Cardiac septum (tissue), 1 donor: ENCODE measurements at regions not wholly inside any gene's neighbourhood (a gene's known extent, or its start where the extent isn't known, plus 50 kb on each side); places are given as distances from the start of the nearest gene placed in this dataset.
"Not testable (repeated sequence)": the region's sequence is repeated elsewhere in the genome, so short reads cannot be mapped to it uniquely, and the experiment has no call there.

Experiments used
- DNase-seq: peaks from one replicate; pipeline ENCODE4 v3.0.0-alpha.2; 2020; ENCODE audit warnings: low spot score
- intact Hi-C: fragments of 100-400 bp; cut with DNase I; formaldehyde crosslinking; loops from one replicate; pipeline ENCODE4 v1.14.0; 2022
- donor health status: DM: no; HTN: no; CAD: no.

DNA sequence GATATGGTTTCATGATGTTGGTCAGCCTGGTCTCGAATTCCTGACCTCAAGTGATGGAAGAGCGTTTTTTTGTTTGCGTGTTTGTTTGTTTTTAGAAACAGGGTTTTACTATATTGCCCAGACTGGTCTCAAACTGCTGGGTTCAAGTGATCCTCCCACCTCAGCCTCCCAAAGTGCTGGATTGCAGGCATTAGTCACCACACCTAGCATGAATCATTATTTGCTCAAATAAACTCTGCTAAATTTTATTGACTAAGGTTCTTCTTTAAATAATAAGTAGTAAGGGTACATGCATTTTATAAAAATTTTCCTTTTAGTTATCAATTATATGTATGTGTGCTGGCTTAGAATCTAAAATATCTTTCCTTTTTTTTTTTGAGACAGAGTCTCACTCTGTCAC is 52.9 kb downstream of the ZBTB9 start:
- intact Hi-C loops: no loop called here
- no peak for DNase-seq

DNA sequence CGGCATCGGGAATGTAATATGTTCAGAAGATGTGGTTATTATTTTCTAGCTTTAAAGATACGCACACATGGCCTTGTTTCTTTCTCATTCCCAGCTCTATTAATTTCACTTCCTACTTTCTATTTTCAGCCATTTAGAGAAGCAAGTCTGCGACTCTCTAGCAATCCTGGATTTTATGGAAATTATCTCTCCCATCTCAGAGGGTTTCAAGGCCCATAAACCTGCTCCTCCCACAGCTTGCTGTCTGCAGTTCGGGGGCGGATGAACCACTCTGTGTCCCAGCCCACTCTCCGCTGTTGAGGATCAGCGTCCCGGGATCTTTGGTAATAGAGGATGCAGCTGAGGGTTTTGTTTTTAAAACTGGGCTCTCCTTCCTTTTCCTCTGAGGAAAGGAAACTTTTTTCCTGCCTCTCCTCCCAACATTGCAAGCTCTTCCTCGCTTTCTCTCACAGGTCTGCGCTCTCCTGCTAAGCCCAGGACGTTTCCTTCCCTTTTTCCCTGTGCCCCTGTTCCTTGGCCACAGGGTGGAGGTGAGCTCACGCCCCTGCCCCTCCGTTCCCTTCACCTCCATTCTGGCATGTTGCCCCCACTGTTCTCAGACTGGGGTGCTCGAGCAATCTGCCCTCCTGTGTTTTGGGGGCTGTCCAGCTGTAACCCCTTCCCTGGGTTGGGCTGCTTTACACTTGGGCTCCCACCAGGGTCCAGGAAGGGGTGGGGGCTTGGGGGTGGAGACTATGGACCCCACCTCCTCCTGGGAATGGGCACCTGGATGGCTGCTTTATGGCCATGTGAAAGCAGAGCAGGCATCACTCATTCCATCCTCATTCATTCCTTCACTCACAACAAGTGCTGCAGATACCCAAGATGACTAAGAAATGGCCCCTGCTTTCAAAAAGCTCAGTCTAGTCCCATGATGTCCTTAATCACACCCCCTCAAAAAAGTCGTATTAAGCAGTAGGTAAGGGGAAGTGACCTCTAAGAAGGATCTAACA is 54.9 kb downstream of the ZBTB9 start:
- intact Hi-C loops: no loop called here

DNA sequence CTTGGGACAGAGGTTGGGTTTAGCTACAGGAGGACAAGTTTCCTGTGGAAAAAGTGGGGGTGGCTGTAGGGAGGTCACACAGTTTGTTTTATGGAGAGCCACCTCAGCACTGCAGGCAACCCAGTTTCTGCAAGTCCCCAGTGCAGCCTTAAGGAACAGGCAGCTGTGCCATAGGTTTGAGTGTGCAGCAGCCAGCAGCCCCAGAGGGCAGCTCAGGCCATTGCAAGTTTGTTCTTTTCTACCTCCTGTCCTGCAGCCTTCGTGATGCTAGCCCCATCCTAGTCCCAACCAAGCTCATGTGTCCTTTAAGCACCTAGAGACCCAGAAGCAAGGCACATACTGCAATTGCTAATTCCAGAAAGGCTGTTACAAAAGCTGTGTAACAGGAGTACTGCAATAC is 58.8 kb downstream of the ZBTB9 start:
- intact Hi-C loops: no loop called here
- DNase-seq: no peak

More for the DNA sequence above, 54.9 kb downstream of the ZBTB9 start:
- no peak for DNase-seq

DNA sequence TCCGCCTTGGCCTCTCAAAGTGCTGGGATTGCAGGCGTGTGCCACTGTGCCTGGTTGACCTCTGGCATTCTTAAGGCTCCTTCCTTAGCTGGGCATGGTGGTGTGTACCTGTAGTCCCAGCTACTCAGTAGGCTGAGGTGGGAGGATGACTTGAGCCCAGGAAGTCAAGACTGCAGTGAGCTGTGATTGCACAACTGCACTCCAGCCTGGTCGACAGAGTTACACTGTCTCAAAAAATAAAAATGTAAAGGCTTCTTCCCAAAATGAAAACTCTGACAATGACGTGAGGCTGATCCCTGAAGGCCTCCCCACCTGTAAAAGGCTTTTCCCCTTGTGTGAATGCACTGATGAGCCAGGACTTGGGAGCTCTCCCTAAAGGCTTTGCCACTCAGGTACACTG is 62.4 kb downstream of the ZBTB9 start:
- no peak for DNase-seq
- intact Hi-C loops: no loop called here

DNA sequence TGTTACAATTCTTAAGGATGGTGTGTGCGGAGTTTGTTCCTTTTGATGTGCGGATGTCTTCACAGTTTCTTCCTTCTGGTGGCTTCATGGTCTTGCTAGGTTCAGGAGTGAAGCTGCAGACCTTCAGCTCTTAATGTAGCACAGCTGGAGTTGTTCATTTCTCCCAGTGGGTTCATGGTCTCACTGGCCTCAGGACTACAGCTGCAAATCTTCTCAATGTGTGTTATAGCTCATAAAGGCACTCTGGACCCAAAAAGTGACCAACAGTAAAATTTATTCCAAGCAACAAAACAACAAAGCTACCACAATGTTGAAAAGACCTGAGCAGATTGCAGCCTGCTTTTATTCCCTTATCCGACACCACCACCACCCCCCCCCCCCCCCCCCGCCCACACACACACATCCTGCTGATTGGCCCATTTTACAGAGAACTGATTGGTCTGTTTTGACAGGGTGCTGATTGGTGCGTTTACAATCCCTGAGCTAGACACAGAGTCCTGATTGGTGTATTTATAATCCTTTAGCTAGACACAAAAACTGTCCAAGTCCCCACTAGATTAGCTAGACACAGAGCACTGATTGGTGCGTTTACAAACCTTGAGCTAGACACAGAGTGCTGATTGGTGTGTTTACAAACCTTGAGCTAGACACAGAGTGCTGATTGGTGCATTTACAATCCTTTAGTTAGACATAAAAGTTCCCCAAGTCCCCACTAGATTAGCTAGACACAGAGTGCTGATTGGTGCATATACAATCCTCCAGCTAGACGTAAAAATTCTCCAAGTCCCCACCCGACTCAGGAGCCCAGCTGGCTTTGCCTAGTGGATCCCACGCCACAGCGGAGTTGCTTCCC is 59.2 kb downstream of the BAK1 start:
- DNase-seq: peak; percentile 26

DNA sequence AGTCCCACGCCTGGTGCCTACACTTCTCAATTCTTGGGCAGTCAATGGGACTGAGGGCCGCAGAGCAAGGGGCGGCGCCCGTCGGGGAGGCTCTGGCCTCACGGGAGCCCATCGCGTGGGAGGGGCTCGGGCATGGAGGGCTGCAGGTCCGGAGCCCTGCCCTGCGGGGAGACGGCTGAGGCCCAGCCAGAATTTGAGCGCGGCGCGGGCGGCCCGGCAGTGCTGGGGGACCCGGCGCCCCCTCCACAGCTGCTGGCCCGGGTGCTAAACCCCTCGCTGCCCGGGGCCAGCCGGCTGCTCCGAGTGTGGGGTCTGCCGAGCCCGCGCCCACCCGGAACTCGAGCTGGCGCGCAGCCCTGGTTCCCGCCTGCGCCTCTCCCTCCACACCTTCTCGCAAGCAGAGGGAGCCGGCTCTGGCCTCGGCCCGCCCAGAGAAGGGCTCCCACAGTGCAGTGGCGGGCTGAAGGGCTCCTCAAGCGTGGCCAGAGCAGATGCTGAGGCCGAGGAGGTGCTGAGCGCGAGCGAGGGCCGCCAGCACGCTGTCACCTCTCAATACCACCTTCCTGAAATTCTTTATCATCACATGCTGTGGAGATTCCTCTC is 58.5 kb downstream of the BAK1 start:
- intact Hi-C loops: no loop called here
- peak; percentile 63 for DNase-seq

More for the DNA sequence above, 59.2 kb downstream of the BAK1 start:
- intact Hi-C loops: not testable (repeated sequence)
